T-helper 17 cell (primary cell): ENCODE measurements at regions not wholly inside any gene's neighbourhood (a gene's known extent, or its start where the extent isn't known, plus 50 kb on each side); places are given as distances from the start of the nearest gene placed in this dataset.

ENCODE experiments used
- ATAC-seq: fragments of 150-1000 bp; cut with Tn5 transposase; 2 replicates; pipeline ENCODE4 v1.10.0; 2021; ENCODE audit warnings: mild to moderate bottlenecking, moderate library complexity
- DNase-seq, 3 donors: peaks; one replicate each; pipeline versions ENCODE4 v3.0.0 to v3.0.0-alpha.2; 2020 to 2021
- H3K9me3 ChIP-seq: one replicate; pipeline ENCODE4 v1.7.0; 2013; ENCODE audit warnings: low read length, mild to moderate bottlenecking; ENCODE audit not compliant: control insufficient read depth, poor library complexity, severe bottlenecking
- H3K27ac Mint-ChIP-seq: one replicate; pipeline ENCODE4 v1.8.0; 2022; ENCODE audit warnings: mild to moderate bottlenecking, moderate library complexity, mixed read lengths
- H3K27me3 Mint-ChIP-seq: one replicate; pipeline ENCODE4 v1.8.0; 2022; ENCODE audit warnings: mixed read lengths
- H3K36me3 Mint-ChIP-seq: one replicate; pipeline ENCODE4 v1.8.0; 2022; ENCODE audit warnings: low read depth, mixed read lengths
- H3K4me1 Mint-ChIP-seq: one replicate; pipeline ENCODE4 v1.8.0; 2022; ENCODE audit warnings: mild to moderate bottlenecking, mixed read lengths
- H3K4me3 Mint-ChIP-seq: one replicate; pipeline ENCODE4 v1.8.0; 2022; ENCODE audit warnings: mild to moderate bottlenecking, moderate library complexity, mixed read lengths

DNA sequence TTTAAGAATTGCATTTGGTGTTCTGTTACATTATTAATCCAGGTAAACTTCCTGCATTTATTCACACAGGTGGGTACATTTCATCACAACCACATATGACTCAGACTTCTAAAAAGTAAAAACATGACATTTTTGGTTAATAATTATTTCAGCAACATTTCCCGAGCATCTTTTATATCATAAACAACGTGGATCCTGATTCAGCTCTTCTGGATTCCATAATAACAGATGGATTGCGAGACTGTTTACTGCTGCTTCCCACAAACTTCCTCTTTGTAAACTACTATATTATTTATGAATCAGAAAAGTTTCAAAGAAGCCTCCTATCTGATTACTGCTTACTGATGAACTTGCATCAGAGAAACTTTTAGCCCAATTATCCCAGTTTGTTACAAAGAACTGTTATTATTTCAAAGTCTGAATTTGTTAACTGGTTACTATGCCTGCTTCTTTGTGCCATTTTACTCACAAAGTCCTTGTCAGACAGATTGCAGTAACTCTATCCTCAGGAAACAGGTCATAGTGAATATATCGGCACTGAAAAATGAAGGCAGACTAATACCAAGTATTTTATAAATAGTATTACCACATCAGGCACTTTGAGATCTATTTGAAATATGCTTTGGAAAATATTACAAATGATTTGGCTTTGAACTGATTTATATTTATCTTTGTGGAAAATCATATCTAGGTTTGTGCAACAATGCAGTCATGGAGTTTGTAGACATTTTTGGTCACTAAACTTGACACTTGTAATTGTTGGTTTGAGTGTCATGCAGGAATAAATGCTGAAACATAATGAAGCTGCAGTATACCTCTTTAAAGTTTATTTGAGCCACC is 511.6 kb downstream of the PLCL1 start:
- peaks cover 70% of the 10 kb centered on the region for H3K27me3 Mint-ChIP-seq
- ATAC-seq = no peak

DNA sequence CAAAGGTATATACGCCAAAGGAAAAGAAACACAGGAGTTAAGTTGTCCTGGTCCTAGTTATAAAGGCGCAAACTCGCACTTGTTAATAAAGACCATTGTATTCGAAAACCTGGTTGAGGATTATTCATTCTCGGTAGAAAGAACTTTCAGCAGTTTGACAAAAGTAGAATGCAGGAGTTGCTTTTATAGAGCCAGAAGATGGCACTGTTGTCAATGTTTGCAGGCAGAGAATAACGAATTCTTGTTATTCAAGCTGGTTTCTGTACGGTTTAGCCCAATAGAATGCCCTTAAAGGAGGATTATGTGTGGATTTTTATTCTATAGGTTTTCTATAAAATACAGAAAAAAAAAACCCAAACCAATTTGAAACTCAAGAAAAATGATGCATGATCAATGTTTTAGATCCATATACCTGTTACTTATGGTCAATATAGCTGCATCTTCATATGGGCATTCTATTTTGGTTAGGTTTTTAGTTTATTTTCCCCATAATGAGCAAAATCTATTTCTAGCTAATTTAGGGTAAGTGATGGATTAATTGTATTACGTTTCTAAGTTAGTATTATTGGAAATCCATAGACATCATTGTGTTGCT is 510.3 kb downstream of the PLCL1 start:
- H3K4me3 Mint-ChIP-seq = no peak overlapping the region
- ATAC-seq (peak; percentile 52), DNase-seq (no peak)
- no peak overlapping the region for H3K27ac Mint-ChIP-seq
- H3K36me3 Mint-ChIP-seq = no peaks in the 10 kb centered on the region
- no peaks in the 10 kb centered on the region for H3K9me3 ChIP-seq
- H3K4me1 Mint-ChIP-seq = peaks cover 5% of the 10 kb centered on the region
- peaks cover 56% of the 10 kb centered on the region for H3K27me3 Mint-ChIP-seq

More for the DNA sequence above, 511.6 kb downstream of the PLCL1 start:
- Mint-ChIP-seq H3K27ac (no peak overlapping the region), H3K4me3 (peak overlapping the region; percentile 36), H3K36me3 (no peaks in the 10 kb centered on the region), H3K4me1 (peaks cover 5% of the 10 kb centered on the region)
- H3K9me3 ChIP-seq = no peaks in the 10 kb centered on the region
- DNase-seq = no peak

- ATAC-seq = no peak
- Mint-ChIP-seq H3K27me3 (peaks cover 58% of the 10 kb centered on the region), H3K4me3 (no peak overlapping the region), H3K36me3 (no peaks in the 10 kb centered on the region), H3K4me1 (peaks cover 5% of the 10 kb centered on the region), H3K27ac (no peak overlapping the region)
- no peak for DNase-seq
- no peaks in the 10 kb centered on the region for H3K9me3 ChIP-seq
These were observed 508.4 kb downstream of the PLCL1 start for GRCh38 chr2:198312596-198313483.

GRCh38 chr2:198311020-198311419 is 506.6 kb downstream of the PLCL1 start:
- Mint-ChIP-seq H3K4me1 (peaks cover 8% of the 10 kb centered on the region), H3K4me3 (no peak overlapping the region), H3K27ac (no peak overlapping the region), H3K36me3 (peaks cover 4% of the 10 kb centered on the region), H3K27me3 (peaks cover 62% of the 10 kb centered on the region)
- H3K9me3 ChIP-seq = no peaks in the 10 kb centered on the region
- ATAC-seq (no peak), DNase-seq (no peak)

DNA sequence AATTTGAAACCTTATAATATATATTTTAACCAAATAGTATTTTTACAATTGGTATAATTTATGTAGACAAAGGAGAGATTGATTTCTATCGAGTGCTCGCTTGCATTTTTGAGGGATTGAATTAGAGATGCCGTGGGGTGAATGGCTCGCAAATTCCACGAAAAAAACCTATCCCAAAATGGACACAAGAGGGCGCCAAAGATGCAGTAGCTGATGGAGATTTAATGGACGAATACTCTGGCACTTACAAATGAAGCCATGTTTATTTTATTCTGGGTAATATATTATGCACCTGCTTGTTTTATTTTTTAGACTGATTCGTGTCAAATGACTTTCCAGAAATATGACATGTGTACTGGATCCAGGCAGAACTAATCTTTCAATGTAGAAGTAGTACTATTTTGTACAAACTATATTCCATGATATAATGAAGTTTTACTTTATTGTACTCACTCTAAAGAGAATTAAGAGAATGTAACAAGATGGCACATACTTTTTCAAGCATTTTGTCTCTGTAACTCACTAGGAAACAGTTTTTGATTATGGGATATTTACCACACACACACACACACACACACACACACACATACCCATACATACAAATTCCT is 505.4 kb downstream of the PLCL1 start:
- peak; percentile 59 for ATAC-seq
- Mint-ChIP-seq H3K36me3 (peaks cover 4% of the 10 kb centered on the region), H3K27me3 (peaks cover 55% of the 10 kb centered on the region), H3K4me3 (no peak overlapping the region), H3K4me1 (peaks cover 8% of the 10 kb centered on the region), H3K27ac (no peak overlapping the region)
- no peaks in the 10 kb centered on the region for H3K9me3 ChIP-seq
- peak in 2 of 3 donors; percentile 25 to 46 for DNase-seq

DNA sequence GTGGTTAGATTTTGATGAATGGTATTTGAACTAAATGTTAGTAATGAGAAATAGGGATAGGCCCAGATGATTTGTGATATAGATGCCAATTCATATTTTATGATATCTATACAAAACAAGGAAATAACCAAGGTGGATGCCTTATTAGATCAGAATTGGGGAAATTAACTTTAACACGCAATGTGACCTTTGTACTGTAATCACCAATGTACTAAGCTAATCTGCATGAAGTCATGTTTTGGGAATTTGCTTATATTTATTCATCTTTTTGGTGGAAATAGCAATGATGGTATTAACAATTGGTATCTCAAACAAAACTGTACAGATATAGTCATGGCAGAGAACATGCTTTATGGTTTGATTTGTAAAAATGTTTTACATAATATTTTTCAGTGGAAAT is 504.7 kb downstream of the PLCL1 start:
- peaks cover 56% of the 10 kb centered on the region for H3K27me3 Mint-ChIP-seq
- ATAC-seq (no peak), DNase-seq (no peak)
- peaks cover 4% of the 10 kb centered on the region for H3K36me3 Mint-ChIP-seq
- no peak overlapping the region for H3K4me3 Mint-ChIP-seq
- H3K4me1 Mint-ChIP-seq = peaks cover 5% of the 10 kb centered on the region
- H3K9me3 ChIP-seq = no peaks in the 10 kb centered on the region
- no peak overlapping the region for H3K27ac Mint-ChIP-seq

DNA sequence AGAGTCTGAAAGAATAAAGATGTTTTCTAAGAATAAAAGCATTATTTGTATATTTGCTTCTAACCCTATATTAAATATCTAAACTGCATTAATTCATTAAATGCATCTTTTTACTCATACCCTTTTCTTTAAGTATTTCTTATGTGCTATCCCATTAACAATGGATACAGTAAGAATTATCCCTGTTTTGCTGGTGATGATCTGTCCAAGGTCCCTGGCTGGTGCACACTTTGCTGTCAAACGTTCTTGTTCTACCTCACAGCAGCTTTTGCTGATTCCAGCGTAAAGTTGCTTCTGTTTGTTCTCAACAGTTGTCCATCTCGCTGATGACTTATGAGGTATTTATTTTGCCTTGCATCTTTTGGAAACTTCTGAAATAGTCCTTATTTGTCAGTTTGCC is 504.0 kb downstream of the PLCL1 start:
- ATAC-seq (no peak), DNase-seq (no peak)
- Mint-ChIP-seq H3K36me3 (peaks cover 4% of the 10 kb centered on the region), H3K27me3 (peaks cover 49% of the 10 kb centered on the region), H3K4me1 (peaks cover 3% of the 10 kb centered on the region), H3K4me3 (no peak overlapping the region), H3K27ac (no peak overlapping the region)
- H3K9me3 ChIP-seq = no peaks in the 10 kb centered on the region

DNA sequence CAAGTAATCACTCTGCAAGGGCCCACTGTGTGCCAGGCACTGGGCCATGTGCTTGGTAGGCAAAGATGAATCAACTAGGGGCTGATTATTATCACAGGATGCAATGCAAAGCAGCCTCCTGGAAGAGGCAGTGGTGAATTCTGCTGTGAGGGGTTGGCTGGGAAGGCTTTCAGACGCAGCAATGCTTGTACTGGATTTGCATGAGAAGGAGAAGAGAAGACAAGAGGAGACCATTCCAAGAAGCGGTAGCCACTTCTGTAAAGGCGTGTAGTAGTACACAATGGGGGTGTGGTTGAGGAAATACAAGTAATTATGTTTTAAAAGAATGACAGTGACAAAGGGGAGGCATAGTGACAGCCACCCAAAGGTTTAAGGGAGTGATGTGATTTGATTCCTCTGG is 502.7 kb downstream of the PLCL1 start:
- Mint-ChIP-seq H3K36me3 (peaks cover 4% of the 10 kb centered on the region), H3K27ac (no peak overlapping the region), H3K27me3 (peaks cover 36% of the 10 kb centered on the region), H3K4me1 (peaks cover 3% of the 10 kb centered on the region), H3K4me3 (no peak overlapping the region)
- ATAC-seq = no peak
- H3K9me3 ChIP-seq = no peaks in the 10 kb centered on the region
- no peak for DNase-seq

- no peak overlapping the region for H3K4me3 Mint-ChIP-seq
- peaks cover 4% of the 10 kb centered on the region for H3K36me3 Mint-ChIP-seq
- ATAC-seq (peak; percentile 39), DNase-seq (no peak)
- peaks cover 33% of the 10 kb centered on the region for H3K27me3 Mint-ChIP-seq
- H3K9me3 ChIP-seq = no peaks in the 10 kb centered on the region
- H3K4me1 Mint-ChIP-seq = peaks cover 3% of the 10 kb centered on the region
- H3K27ac Mint-ChIP-seq = no peak overlapping the region
These were observed 500.5 kb downstream of the PLCL1 start for GRCh38 chr2:198304859-198305258.

DNA sequence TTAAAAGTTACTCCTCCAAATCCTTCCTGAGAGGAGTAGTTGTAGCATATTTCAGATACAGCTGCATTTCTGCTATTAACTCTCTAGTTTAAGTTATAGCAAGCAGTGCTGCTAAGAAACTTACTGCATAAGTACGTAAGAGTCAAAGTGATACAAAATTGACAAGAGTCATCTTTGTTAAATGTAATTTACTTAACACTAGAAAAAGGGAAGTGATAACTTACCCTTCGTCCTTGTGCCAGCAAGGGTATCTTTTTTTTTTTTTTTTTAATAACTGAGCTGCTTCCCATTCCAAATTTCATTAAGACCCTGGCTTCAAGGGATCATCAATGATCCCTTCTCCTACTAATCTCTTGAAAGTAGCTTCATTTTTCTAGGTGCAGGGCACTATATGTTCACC is 493.0 kb downstream of the PLCL1 start:
- no peak for DNase-seq
- Mint-ChIP-seq H3K27ac (no peak overlapping the region), H3K4me1 (no peaks in the 10 kb centered on the region), H3K4me3 (no peak overlapping the region), H3K36me3 (peaks cover 2% of the 10 kb centered on the region), H3K27me3 (peaks cover 29% of the 10 kb centered on the region)
- no peaks in the 10 kb centered on the region for H3K9me3 ChIP-seq
- no peak for ATAC-seq

DNA sequence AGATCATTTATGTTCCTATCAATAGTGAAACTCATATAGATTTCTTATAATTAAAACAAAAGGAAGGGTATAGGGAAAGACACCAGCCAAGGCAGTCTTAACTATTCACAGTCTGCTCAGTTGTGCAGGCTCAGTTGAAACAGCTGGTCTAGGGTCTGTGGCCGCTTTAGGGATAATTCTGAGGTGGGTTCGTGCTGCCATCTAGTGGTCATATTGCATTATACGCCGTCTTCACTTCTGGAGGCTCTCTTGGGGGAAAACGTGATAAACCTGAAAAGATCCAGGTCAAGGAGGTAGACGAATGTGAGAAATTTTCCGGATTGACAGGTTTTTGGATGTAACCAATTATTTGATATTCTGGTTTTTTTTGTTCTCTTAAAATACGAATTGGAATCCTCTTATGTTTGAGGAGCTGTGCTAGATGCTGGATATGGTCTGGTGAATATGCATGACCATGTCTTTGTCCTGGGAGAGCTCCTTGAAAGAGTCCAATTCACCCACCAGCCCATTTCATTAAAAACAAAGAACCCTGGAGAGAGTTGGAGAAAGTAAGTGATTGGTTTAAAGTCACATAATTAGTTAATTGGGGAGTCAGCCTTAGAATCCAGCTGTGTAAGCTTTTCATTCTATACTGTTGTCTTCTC is 492.4 kb downstream of the PLCL1 start:
- ATAC-seq = peak; percentile 86
- Mint-ChIP-seq H3K4me1 (no peaks in the 10 kb centered on the region), H3K27me3 (peaks cover 34% of the 10 kb centered on the region), H3K27ac (no peak overlapping the region), H3K4me3 (no peak overlapping the region), H3K36me3 (peaks cover 4% of the 10 kb centered on the region)
- peak; percentile 21 to 33 (median 25) for DNase-seq
- H3K9me3 ChIP-seq = no peaks in the 10 kb centered on the region

GRCh38 chr2:198293281-198293680 is 488.9 kb downstream of the PLCL1 start:
- H3K27me3 Mint-ChIP-seq = peaks cover 46% of the 10 kb centered on the region
- no peak overlapping the region for H3K4me3 Mint-ChIP-seq
- peaks cover 4% of the 10 kb centered on the region for H3K36me3 Mint-ChIP-seq

More at GRCh38 chr2:198293281-198293680, 488.9 kb downstream of the PLCL1 start:
- H3K9me3 ChIP-seq = no peaks in the 10 kb centered on the region
- Mint-ChIP-seq H3K4me1 (no peaks in the 10 kb centered on the region), H3K27ac (peak overlapping the region; percentile 47)
- DNase-seq (no peak), ATAC-seq (no peak)
